H1 (cell line): ENCODE measurements at regions not wholly inside any gene's neighbourhood (a gene's known extent, or its start where the extent isn't known, plus 50 kb on each side); places are given as distances from the start of the nearest gene placed in this dataset.

Experiments
- CTCF ChIP-seq, 3 experiments: IDR thresholded peaks; 1 replicate in 2 of 3; 2 replicates in 1 of 3; pipeline versions ENCODE4 v1.5.1 to v1.6.1; 2011; ENCODE audit warnings: low read length in 3 of 3, mild to moderate bottlenecking in 3 of 3, inconsistent platforms in 2 of 3, low read depth in 1 of 3, moderate library complexity in 1 of 3; ENCODE audit not compliant: insufficient read depth in 1 of 3; ENCODE audit errors: control extremely low read depth in 1 of 3
- SP4 ChIP-seq: IDR thresholded peaks from 2 replicates; pipeline ENCODE4 v1.6.1; 2012; ENCODE audit warnings: low read length, inconsistent platforms

- no peak for TF ChIP-seq SP4
- TF ChIP-seq CTCF (IDR thresholded peaks at IDR 0.05; ENCODE audit: control extremely low read depth in 1 of 3, insufficient read depth in 1 of 3, low read depth in 1 of 3, low read length in 3 of 3): no peak
Observed at GRCh38 chr12:77214136-77214535, 148.8 kb upstream of the E2F7 start.
